CMK (cell line): ENCODE measurements at regions not wholly inside any gene's neighbourhood (a gene's known extent, or its start where the extent isn't known, plus 50 kb on each side); places are given as distances from the start of the nearest gene placed in this dataset.

ENCODE experiments used
- DNase-seq: peaks from one replicate; pipeline ENCODE4 v3.0.0-alpha.2; 2010; ENCODE audit warnings: low read depth

- no peak for DNase-seq
These were observed 163.0 kb upstream of the LINC00305 start for GRCh38 chr18:64311859-64312258.

- DNase-seq, result no peak
These were observed 147.0 kb upstream of the LINC00305 start for GRCh38 chr18:64295839-64296238.

GRCh38 chr18:64294967-64295366 lies 146.1 kb upstream of the LINC00305 start:
- no peak for DNase-seq

GRCh38 chr18:64288432-64288831 lies 139.5 kb upstream of the LINC00305 start:
- DNase-seq, result no peak

- DNase-seq, result no peak
These were observed 139.0 kb upstream of the LINC00305 start for GRCh38 chr18:64287926-64288325.

GRCh38 chr18:64283059-64283458 lies 134.2 kb upstream of the LINC00305 start:
- DNase-seq, result no peak

GRCh38 chr18:64278026-64278425 lies 129.1 kb upstream of the LINC00305 start:
- no peak for DNase-seq

GRCh38 chr18:64276311-64277090 lies 127.6 kb upstream of the LINC00305 start:
- no peak for DNase-seq

GRCh38 chr18:64275593-64276300 lies 126.9 kb upstream of the LINC00305 start:
- DNase-seq, result no peak

- no peak for DNase-seq
These were observed 124.8 kb upstream of the LINC00305 start for GRCh38 chr18:64273724-64274123.

- DNase-seq, result no peak
These were observed 123.2 kb upstream of the LINC00305 start for GRCh38 chr18:64271975-64272659.

GRCh38 chr18:64271246-64271645 lies 122.4 kb upstream of the LINC00305 start:
- no peak for DNase-seq

GRCh38 chr18:64270608-64271007 lies 121.7 kb upstream of the LINC00305 start:
- no peak for DNase-seq

- DNase-seq, result no peak
These were observed 121.2 kb upstream of the LINC00305 start for GRCh38 chr18:64270121-64270520.

GRCh38 chr18:64264171-64264570 lies 115.3 kb upstream of the LINC00305 start:
- DNase-seq, result no peak

- no peak for DNase-seq
These were observed 111.9 kb upstream of the LINC00305 start for GRCh38 chr18:64260810-64261209.

GRCh38 chr18:64259871-64260270 lies 111.0 kb upstream of the LINC00305 start:
- DNase-seq, result no peak

- DNase-seq, result no peak
These were observed 109.3 kb upstream of the LINC00305 start for GRCh38 chr18:64258111-64258650.

- DNase-seq, result no peak
These were observed 105.7 kb upstream of the LINC00305 start for GRCh38 chr18:64254399-64255093.

GRCh38 chr18:64253873-64254272 lies 105.0 kb upstream of the LINC00305 start:
- DNase-seq, result no peak

GRCh38 chr18:64253222-64253621 lies 104.3 kb upstream of the LINC00305 start:
- no peak for DNase-seq

- no peak for DNase-seq
These were observed 99.9 kb upstream of the LINC00305 start for GRCh38 chr18:64248836-64249235.
